SK-N-DZ (cell line): ENCODE measurements at regions not wholly inside any gene's neighbourhood (a gene's known extent, or its start where the extent isn't known, plus 50 kb on each side); places are given as distances from the start of the nearest gene placed in this dataset.

Source experiments
- DNase-seq: peaks from one replicate; pipeline ENCODE4 v3.0.0-alpha.2; 2015; ENCODE audit warnings: low spot score

- DNase-seq, result no peak
Measured at GRCh38 chr17:5694551-5694950, 110.2 kb upstream of the NLRP1 start.

GRCh38 chr17:5695480-5695879 lies 111.2 kb upstream of the NLRP1 start:
- DNase-seq, result no peak

GRCh38 chr17:5698959-5699358 lies 114.7 kb upstream of the NLRP1 start:
- no peak for DNase-seq

GRCh38 chr17:5699814-5700213 lies 115.5 kb upstream of the NLRP1 start:
- DNase-seq, result no peak

GRCh38 chr17:5700745-5701144 lies 116.4 kb upstream of the NLRP1 start:
- no peak for DNase-seq

GRCh38 chr17:5701381-5701780 lies 117.1 kb upstream of the NLRP1 start:
- no peak for DNase-seq

- DNase-seq, result no peak
Measured at GRCh38 chr17:5702951-5703510, 118.7 kb upstream of the NLRP1 start.

- no peak for DNase-seq
Measured at GRCh38 chr17:5703736-5704135, 119.4 kb upstream of the NLRP1 start.

GRCh38 chr17:5705081-5705875 lies 121.0 kb upstream of the NLRP1 start:
- DNase-seq, result no peak

- DNase-seq, result no peak
Measured at GRCh38 chr17:5705876-5706576, 121.7 kb upstream of the NLRP1 start.

- peak; percentile 37 for DNase-seq
Measured at GRCh38 chr17:5706577-5707210, 122.4 kb upstream of the NLRP1 start.

- no peak for DNase-seq
Measured at GRCh38 chr17:5707482-5707881, 123.2 kb upstream of the NLRP1 start.

- DNase-seq, result no peak
Measured at GRCh38 chr17:5708344-5708743, 124.0 kb upstream of the NLRP1 start.

GRCh38 chr17:5711344-5711743 lies 127.0 kb upstream of the NLRP1 start:
- DNase-seq, result no peak

- no peak for DNase-seq
Measured at GRCh38 chr17:5714993-5715392, 130.7 kb upstream of the NLRP1 start.

- DNase-seq, result no peak
Measured at GRCh38 chr17:5715478-5715877, 131.2 kb upstream of the NLRP1 start.

- no peak for DNase-seq
Measured at GRCh38 chr17:5718726-5719125, 134.4 kb upstream of the NLRP1 start.

- no peak for DNase-seq
Measured at GRCh38 chr17:5719976-5720375, 135.7 kb upstream of the NLRP1 start.

- no peak for DNase-seq
Measured at GRCh38 chr17:5730373-5730772, 146.1 kb upstream of the NLRP1 start.

GRCh38 chr17:5740937-5741336 lies 156.6 kb upstream of the NLRP1 start:
- DNase-seq, result no peak

GRCh38 chr17:5741810-5742209 lies 157.5 kb upstream of the NLRP1 start:
- DNase-seq, result no peak

GRCh38 chr17:5745111-5745813 lies 161.0 kb upstream of the NLRP1 start:
- no peak for DNase-seq
